Fibroblast of mammary gland (primary cell): ENCODE measurements at regions not wholly inside any gene's neighbourhood (a gene's known extent, or its start where the extent isn't known, plus 50 kb on each side); places are given as distances from the start of the nearest gene placed in this dataset.

ENCODE experiments used
- DNase-seq: peaks from one replicate; pipeline ENCODE4 v3.0.0-alpha.2; 2010; ENCODE audit warnings: low read depth
- H3K4me3 ChIP-seq: 2 replicates; pipeline ENCODE4 v1.5.1; 2011; ENCODE audit warnings: low read depth, mild to moderate bottlenecking, low read length, moderate library complexity; ENCODE audit not compliant: control insufficient read depth
- CTCF ChIP-seq: conservative IDR thresholded peaks from 2 replicates; pipeline ENCODE4 v1.5.1; 2011; ENCODE audit warnings: low read depth, low read length, inconsistent platforms; ENCODE audit not compliant: control insufficient read depth, insufficient read depth

GRCh38 chr6:122154912-122155575 lies 244.4 kb upstream of the HSF2 start:
- no peak for TF ChIP-seq CTCF
- peak; percentile 8 for DNase-seq
- no peak overlapping the region for H3K4me3 ChIP-seq

GRCh38 chr6:122161136-122161535 lies 238.3 kb upstream of the HSF2 start:
- TF ChIP-seq CTCF = no peak

GRCh38 chr6:122165014-122165413 lies 234.4 kb upstream of the HSF2 start:
- no peak for DNase-seq
- TF ChIP-seq CTCF = no peak
- no peak overlapping the region for H3K4me3 ChIP-seq

More at GRCh38 chr6:122161136-122161535, 238.3 kb upstream of the HSF2 start:
- no peak overlapping the region for H3K4me3 ChIP-seq
- no peak for DNase-seq

- no peak for TF ChIP-seq CTCF
- H3K4me3 ChIP-seq = no peak overlapping the region
- DNase-seq = no peak
These were observed 229.2 kb upstream of the HSF2 start for GRCh38 chr6:122170274-122170673.

- H3K4me3 ChIP-seq = no peak overlapping the region
- DNase-seq = no peak
- TF ChIP-seq CTCF = no peak
These were observed 220.5 kb upstream of the HSF2 start for GRCh38 chr6:122178988-122179387.

- H3K4me3 ChIP-seq = no peak overlapping the region
- DNase-seq = peak; percentile 21
- peak; percentile 10 for TF ChIP-seq CTCF
These were observed 219.3 kb upstream of the HSF2 start for GRCh38 chr6:122180132-122180531.

- DNase-seq = no peak
- TF ChIP-seq CTCF = no peak
- H3K4me3 ChIP-seq = no peak overlapping the region
These were observed 217.4 kb upstream of the HSF2 start for GRCh38 chr6:122182061-122182460.
